Stomach (tissue), 4 donors: ENCODE measurements at regions not wholly inside any gene's neighbourhood (a gene's known extent, or its start where the extent isn't known, plus 50 kb on each side); places are given as distances from the start of the nearest gene placed in this dataset.

ENCODE experiments used
- EP300 ChIP-seq: sonication (generic); formaldehyde crosslinking; IDR thresholded peaks from one replicate; pipeline ENCODE4 v1.6.1; 2017; ENCODE audit warnings: antibody characterized with exemption
- POLR2A ChIP-seq, 4 donors: fragments of 450-650 bp; IDR thresholded peaks; one replicate each; pipeline ENCODE4 v1.6.1; 2016; ENCODE audit warnings: antibody characterized with exemption in 4 of 4, control low read depth in 2 of 4, mild to moderate bottlenecking in 1 of 4, moderate library complexity in 1 of 4
- TF ChIP-seq, protein P1 (sequence below), 7 experiments: fragments of 450-650 bp in 4 of 7; fragments of 200-600 bp in 3 of 7; sonication (generic) in 3 of 7; IDR thresholded peaks; one replicate each; pipeline ENCODE4 v1.5.1; 2016 to 2019; ENCODE audit warnings: antibody characterized with exemption in 7 of 7, control low read depth in 2 of 7, mild to moderate bottlenecking in 1 of 7

DNA sequence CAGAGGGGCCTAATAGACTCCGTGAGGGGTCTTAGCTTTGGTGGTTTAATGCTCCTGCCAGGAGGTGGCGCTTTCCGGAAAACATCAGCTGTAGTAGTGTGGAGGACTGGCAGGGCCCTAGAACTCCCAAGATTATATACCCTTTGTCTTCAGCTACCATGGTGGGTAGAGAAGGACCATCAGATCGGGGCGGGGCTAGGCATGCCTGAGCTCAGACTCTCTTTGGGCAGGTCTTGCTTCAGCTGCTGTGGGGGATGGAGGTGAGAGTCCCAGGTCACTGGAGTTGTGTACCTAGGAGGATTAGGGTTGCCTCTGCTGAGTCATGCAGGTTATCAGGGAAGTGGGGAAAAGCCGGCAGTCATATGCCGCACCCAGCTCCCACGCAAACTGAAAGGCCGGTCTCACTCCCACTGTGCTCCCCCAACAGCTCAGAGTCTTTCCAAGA is 63.0 kb upstream of the AGA start:
- TF ChIP-seq EP300 (no peak), POLR2A (IDR thresholded peaks at IDR 0.05) (no peak)
- TF ChIP-seq, protein P1, sequence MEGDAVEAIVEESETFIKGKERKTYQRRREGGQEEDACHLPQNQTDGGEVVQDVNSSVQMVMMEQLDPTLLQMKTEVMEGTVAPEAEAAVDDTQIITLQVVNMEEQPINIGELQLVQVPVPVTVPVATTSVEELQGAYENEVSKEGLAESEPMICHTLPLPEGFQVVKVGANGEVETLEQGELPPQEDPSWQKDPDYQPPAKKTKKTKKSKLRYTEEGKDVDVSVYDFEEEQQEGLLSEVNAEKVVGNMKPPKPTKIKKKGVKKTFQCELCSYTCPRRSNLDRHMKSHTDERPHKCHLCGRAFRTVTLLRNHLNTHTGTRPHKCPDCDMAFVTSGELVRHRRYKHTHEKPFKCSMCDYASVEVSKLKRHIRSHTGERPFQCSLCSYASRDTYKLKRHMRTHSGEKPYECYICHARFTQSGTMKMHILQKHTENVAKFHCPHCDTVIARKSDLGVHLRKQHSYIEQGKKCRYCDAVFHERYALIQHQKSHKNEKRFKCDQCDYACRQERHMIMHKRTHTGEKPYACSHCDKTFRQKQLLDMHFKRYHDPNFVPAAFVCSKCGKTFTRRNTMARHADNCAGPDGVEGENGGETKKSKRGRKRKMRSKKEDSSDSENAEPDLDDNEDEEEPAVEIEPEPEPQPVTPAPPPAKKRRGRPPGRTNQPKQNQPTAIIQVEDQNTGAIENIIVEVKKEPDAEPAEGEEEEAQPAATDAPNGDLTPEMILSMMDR (IDR thresholded peaks at IDR 0.05): no peak
